ENCODE measurements at regions not wholly inside any gene's neighbourhood (a gene's known extent, or its start where the extent isn't known, plus 50 kb on each side); places are given as distances from the start of the nearest gene placed in this dataset.

DNA sequence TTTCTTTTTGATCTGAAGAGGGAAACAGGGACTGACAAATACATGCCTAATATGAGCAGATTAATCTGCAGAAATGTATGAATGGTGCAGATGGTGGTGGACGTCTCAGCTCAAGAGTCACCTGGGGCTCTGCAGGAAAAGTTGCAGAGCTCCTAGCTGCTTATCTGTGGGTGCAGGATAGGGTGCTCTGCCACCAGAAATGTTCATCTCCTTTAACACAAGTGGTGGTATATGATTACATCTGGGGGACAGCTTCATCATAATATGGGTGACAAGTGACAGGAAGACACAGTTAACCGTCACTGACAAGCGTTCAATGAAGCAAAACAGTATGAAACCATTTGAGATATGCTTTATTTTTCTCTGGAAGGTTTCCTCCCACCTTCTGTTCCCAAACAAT is 121.2 kb upstream of the LINC00305 start:
- TF ChIP-seq CTCF (IDR thresholded peaks at IDR 0.05) (no peak), CREB1 (CRISPR knock-in tag; IDR thresholded peaks at IDR 0.05) (no peak), GABPB1 (CRISPR knock-in tag; IDR thresholded peaks at IDR 0.05) (no peak), AR (CRISPR knock-in tag; IDR thresholded peaks at IDR 0.05) (no peak), SMAD4 (CRISPR knock-in tag; IDR thresholded peaks at IDR 0.05) (no peak), TP53 (CRISPR knock-in tag; IDR thresholded peaks at IDR 0.05) (no peak), ZNF263 (CRISPR knock-in tag; IDR thresholded peaks at IDR 0.05; ENCODE audit: low read depth) (no peak), FOXK1 (CRISPR knock-in tag; IDR thresholded peaks at IDR 0.05) (no peak), CREM (CRISPR knock-in tag; IDR thresholded peaks at IDR 0.05) (no peak), NFYB (CRISPR knock-in tag; conservative IDR thresholded peaks at IDR 0.05; ENCODE audit: low read depth) (no peak), NFE2L1 (CRISPR knock-in tag; IDR thresholded peaks at IDR 0.05) (no peak)
- TF ChIP-seq, protein P1, sequence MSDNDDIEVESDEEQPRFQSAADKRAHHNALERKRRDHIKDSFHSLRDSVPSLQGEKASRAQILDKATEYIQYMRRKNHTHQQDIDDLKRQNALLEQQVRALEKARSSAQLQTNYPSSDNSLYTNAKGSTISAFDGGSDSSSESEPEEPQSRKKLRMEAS (CRISPR knock-in tag; IDR thresholded peaks at IDR 0.05) = no peak
- TF ChIP-seq, protein P2, sequence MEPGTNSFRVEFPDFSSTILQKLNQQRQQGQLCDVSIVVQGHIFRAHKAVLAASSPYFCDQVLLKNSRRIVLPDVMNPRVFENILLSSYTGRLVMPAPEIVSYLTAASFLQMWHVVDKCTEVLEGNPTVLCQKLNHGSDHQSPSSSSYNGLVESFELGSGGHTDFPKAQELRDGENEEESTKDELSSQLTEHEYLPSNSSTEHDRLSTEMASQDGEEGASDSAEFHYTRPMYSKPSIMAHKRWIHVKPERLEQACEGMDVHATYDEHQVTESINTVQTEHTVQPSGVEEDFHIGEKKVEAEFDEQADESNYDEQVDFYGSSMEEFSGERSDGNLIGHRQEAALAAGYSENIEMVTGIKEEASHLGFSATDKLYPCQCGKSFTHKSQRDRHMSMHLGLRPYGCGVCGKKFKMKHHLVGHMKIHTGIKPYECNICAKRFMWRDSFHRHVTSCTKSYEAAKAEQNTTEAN (CRISPR knock-in tag; IDR thresholded peaks at IDR 0.05) = no peak
- TF ChIP-seq, protein P3, sequence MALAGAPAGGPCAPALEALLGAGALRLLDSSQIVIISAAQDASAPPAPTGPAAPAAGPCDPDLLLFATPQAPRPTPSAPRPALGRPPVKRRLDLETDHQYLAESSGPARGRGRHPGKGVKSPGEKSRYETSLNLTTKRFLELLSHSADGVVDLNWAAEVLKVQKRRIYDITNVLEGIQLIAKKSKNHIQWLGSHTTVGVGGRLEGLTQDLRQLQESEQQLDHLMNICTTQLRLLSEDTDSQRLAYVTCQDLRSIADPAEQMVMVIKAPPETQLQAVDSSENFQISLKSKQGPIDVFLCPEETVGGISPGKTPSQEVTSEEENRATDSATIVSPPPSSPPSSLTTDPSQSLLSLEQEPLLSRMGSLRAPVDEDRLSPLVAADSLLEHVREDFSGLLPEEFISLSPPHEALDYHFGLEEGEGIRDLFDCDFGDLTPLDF (CRISPR knock-in tag; IDR thresholded peaks at IDR 0.05) = no peak
